ENCODE measurements at regions not wholly inside any gene's neighbourhood (a gene's known extent, or its start where the extent isn't known, plus 50 kb on each side); places are given as distances from the start of the nearest gene placed in this dataset.

DNA sequence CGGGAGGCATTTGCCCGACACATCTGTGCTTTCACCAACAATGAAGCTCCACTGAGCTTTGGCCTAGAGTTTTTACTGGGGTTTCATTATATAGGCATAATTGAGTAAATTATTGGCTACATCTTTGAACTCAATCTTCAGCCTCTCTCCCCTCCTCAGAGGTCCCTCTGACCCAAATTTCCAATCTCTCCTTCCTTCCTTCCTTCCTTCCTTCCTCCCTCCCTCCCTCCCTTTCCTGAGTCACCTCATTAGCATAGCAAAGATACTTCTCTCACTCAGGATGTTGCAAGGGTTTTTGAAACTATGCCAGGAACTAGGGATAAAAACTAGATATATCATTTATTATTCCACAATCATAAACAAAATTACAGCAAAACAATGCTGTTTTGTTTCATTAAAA lies 202.8 kb upstream of the PRNP start:
- TF ChIP-seq POLR2A (IDR thresholded peaks at IDR 0.05) = no peak
- TF ChIP-seq, protein P1, sequence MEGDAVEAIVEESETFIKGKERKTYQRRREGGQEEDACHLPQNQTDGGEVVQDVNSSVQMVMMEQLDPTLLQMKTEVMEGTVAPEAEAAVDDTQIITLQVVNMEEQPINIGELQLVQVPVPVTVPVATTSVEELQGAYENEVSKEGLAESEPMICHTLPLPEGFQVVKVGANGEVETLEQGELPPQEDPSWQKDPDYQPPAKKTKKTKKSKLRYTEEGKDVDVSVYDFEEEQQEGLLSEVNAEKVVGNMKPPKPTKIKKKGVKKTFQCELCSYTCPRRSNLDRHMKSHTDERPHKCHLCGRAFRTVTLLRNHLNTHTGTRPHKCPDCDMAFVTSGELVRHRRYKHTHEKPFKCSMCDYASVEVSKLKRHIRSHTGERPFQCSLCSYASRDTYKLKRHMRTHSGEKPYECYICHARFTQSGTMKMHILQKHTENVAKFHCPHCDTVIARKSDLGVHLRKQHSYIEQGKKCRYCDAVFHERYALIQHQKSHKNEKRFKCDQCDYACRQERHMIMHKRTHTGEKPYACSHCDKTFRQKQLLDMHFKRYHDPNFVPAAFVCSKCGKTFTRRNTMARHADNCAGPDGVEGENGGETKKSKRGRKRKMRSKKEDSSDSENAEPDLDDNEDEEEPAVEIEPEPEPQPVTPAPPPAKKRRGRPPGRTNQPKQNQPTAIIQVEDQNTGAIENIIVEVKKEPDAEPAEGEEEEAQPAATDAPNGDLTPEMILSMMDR (IDR thresholded peaks at IDR 0.05) = no peak
